ENCODE measurements at regions not wholly inside any gene's neighbourhood (a gene's known extent, or its start where the extent isn't known, plus 50 kb on each side); places are given as distances from the start of the nearest gene placed in this dataset.

DNA sequence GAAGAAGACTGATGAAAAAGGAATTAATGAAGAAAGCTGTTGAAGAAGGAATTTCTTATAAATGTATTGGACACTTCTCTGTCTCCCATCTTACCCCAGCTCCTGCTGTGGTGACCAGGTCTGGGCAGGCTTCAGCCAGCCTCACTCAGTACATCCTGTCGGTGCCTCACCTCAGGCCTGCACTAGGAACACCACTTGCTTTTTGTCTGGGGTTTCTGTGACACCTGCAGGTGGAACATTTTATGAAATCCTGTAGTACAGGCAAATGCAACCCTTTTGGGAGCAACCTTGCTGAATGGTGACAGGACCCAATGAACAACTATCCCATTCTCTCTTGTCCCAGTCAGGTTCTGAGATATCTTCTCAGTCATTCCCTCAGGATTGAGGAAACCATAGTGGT lies 129.7 kb downstream of the PRDM13 start:
- TF ChIP-seq, protein P1, sequence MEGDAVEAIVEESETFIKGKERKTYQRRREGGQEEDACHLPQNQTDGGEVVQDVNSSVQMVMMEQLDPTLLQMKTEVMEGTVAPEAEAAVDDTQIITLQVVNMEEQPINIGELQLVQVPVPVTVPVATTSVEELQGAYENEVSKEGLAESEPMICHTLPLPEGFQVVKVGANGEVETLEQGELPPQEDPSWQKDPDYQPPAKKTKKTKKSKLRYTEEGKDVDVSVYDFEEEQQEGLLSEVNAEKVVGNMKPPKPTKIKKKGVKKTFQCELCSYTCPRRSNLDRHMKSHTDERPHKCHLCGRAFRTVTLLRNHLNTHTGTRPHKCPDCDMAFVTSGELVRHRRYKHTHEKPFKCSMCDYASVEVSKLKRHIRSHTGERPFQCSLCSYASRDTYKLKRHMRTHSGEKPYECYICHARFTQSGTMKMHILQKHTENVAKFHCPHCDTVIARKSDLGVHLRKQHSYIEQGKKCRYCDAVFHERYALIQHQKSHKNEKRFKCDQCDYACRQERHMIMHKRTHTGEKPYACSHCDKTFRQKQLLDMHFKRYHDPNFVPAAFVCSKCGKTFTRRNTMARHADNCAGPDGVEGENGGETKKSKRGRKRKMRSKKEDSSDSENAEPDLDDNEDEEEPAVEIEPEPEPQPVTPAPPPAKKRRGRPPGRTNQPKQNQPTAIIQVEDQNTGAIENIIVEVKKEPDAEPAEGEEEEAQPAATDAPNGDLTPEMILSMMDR (IDR thresholded peaks at IDR 0.05): no peak
- no peak for TF ChIP-seq POLR2A (IDR thresholded peaks at IDR 0.05)

All from testis (tissue), 2 donors.